Erythroblast (primary cell): ENCODE measurements at regions not wholly inside any gene's neighbourhood (a gene's known extent, or its start where the extent isn't known, plus 50 kb on each side); places are given as distances from the start of the nearest gene placed in this dataset.

Source experiments
- GATA1 ChIP-seq: IDR thresholded peaks from 2 replicates; pipeline ENCODE4 v1.6.1; 2011; ENCODE audit warnings: low read depth, mild to moderate bottlenecking, control low read depth, low read length, moderate library complexity
- POLR2A ChIP-seq: IDR thresholded peaks from 2 replicates; pipeline ENCODE4 v1.6.1; 2011; ENCODE audit warnings: mild to moderate bottlenecking, low read length

DNA sequence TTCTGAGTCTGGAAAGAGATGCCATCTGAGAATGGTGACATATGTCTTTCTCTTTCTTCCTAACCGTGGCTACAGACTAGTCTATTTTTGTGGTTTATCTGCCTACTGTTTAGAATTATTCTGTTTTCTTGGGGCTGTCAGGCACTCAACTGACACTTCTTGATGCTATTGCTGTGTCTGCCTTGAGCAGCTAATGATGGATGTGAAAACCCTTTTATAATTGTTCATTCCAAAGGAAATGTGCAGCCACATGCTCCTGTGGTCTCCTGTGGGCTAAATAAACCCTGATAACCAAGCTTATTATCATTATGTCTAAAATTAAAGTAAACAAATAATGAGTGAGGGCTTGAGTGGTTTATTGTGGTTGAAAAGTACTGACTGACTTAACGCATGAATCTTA lies 52.7 kb upstream of the CXADR start:
- TF ChIP-seq POLR2A (no peak), GATA1 (no peak)
